Activated naive CD8-positive, alpha-beta T cell (primary cell): ENCODE measurements at regions not wholly inside any gene's neighbourhood (a gene's known extent, or its start where the extent isn't known, plus 50 kb on each side); places are given as distances from the start of the nearest gene placed in this dataset.

Source experiments
- H3K27ac Mint-ChIP-seq: one replicate; pipeline ENCODE4 v1.8.0; 2021; ENCODE audit warnings: mixed read lengths
- H3K27me3 Mint-ChIP-seq: one replicate; pipeline ENCODE4 v1.8.0; 2021; ENCODE audit warnings: mixed read lengths
- H3K36me3 Mint-ChIP-seq: one replicate; pipeline ENCODE4 v1.8.0; 2021; ENCODE audit warnings: mixed read lengths
- H3K4me1 Mint-ChIP-seq: one replicate; pipeline ENCODE4 v1.8.0; 2021; ENCODE audit warnings: low read depth, mixed read lengths
- H3K4me3 Mint-ChIP-seq: one replicate; pipeline ENCODE4 v1.8.0; 2021; ENCODE audit warnings: mild to moderate bottlenecking, mixed read lengths
- H3K9me3 Mint-ChIP-seq: one replicate; pipeline ENCODE4 v1.8.0; 2021; ENCODE audit warnings: low read depth, mixed read lengths

DNA sequence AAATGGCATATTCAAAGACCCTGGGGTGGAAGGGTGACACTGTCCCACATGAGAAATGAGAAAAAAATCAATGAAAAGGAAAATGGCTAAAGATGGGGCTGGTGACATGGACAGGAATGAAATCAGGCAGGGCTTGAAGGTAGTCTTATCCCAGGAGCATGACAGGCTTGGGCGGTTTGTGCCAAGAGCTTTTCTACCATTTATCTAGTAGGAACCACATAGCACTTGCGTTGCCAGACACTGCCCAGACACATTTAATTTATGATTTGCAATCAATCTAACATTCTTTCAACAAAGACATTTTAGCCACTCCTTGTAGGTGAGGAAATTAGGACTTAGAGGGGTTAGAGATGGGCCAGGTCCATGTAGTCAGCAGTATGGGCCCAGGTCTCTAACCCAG, 106.6 kb upstream of the NR2F2 start:
- Mint-ChIP-seq H3K27ac (no peak overlapping the region), H3K4me3 (no peak overlapping the region), H3K27me3 (peaks cover 9% of the 10 kb centered on the region), H3K4me1 (no peaks in the 10 kb centered on the region), H3K9me3 (no peaks in the 10 kb centered on the region), H3K36me3 (no peaks in the 10 kb centered on the region)

DNA sequence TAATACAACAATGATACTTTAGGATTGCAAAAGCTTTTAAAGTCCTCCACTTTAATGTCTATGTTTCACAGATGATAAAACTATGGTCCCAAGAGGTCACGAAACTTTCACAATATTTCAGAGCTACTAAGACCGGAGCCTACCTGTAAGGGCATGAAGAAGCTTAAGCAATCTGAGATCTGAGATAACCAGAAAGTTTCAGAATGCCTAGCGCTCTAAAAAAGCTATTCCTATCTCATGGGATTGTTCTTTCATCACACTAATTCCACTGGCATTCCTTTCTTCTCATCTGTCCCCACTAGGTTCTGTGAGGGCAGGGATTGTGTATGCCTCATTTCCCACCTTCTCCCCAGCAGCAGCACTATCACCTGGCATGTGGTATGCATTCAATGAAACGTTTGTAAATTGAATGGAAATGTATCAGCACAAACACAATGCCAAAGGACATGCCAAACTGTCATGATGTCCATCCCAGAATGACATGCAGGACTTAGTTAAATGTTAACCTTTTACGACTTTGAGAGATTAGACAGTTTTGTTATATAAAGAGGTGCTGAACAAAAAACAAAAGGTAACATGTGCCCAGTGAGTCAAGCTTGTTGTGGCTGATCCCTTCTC, 104.7 kb upstream of the NR2F2 start:
- Mint-ChIP-seq H3K9me3 (no peaks in the 10 kb centered on the region), H3K4me3 (no peak overlapping the region), H3K27ac (no peak overlapping the region), H3K4me1 (no peaks in the 10 kb centered on the region), H3K27me3 (peaks cover 9% of the 10 kb centered on the region), H3K36me3 (no peaks in the 10 kb centered on the region)

DNA sequence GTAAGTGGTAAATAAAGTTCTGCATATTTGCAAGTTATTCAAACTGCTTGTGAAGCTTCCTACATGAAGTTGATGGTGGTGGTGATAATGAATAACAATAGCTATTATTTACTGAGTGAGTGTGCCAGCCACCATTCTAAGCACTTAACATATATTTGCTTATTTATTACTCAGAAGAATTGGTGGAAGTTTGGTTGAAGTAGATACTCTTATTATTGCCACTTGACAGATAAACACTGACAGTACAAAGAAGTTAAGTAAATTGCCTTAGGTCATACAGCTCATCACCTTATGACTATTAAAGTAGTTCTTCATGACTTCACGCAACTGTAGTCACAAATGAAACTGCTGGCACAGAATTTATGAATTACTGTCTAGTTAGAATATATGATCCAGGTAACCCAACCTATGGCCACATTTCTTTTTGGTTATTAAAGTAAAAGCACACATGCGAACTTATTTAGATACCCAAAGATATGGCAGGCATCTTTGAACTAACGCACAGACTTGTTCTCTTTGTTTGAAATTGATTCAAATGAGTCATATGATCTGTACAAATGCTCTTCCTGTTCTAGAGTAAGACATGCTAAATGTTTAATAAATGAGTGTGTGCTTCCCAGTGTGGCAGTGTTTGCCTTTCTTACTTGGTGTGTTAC, 99.8 kb upstream of the NR2F2 start:
- H3K9me3 Mint-ChIP-seq, result no peaks in the 10 kb centered on the region
- no peak overlapping the region for H3K4me3 Mint-ChIP-seq
- no peaks in the 10 kb centered on the region for H3K4me1 Mint-ChIP-seq
- no peaks in the 10 kb centered on the region for H3K36me3 Mint-ChIP-seq
- no peak overlapping the region for H3K27ac Mint-ChIP-seq
- H3K27me3 Mint-ChIP-seq, result no peaks in the 10 kb centered on the region

DNA sequence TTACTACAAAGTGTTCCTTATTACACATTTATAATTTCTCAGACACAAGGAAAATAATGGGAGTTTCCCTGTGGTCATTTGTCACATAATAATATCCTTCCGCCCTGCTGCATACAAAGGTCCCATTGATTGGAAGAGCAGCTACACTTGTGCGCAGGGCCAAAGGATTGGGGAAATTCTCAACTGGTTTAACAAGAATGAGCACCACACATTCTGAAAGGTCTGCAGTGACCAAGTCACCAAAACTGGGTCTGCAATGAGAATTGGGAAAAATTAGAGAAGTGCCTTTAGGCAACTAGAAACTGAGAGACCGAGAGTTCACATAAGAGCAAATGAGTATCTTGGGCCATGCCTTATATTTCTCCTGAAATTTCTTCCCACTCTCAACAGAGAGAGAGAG, 98.2 kb upstream of the NR2F2 start:
- Mint-ChIP-seq H3K27me3 (no peaks in the 10 kb centered on the region), H3K9me3 (no peaks in the 10 kb centered on the region), H3K36me3 (no peaks in the 10 kb centered on the region), H3K27ac (no peak overlapping the region), H3K4me1 (no peaks in the 10 kb centered on the region), H3K4me3 (no peak overlapping the region)

DNA sequence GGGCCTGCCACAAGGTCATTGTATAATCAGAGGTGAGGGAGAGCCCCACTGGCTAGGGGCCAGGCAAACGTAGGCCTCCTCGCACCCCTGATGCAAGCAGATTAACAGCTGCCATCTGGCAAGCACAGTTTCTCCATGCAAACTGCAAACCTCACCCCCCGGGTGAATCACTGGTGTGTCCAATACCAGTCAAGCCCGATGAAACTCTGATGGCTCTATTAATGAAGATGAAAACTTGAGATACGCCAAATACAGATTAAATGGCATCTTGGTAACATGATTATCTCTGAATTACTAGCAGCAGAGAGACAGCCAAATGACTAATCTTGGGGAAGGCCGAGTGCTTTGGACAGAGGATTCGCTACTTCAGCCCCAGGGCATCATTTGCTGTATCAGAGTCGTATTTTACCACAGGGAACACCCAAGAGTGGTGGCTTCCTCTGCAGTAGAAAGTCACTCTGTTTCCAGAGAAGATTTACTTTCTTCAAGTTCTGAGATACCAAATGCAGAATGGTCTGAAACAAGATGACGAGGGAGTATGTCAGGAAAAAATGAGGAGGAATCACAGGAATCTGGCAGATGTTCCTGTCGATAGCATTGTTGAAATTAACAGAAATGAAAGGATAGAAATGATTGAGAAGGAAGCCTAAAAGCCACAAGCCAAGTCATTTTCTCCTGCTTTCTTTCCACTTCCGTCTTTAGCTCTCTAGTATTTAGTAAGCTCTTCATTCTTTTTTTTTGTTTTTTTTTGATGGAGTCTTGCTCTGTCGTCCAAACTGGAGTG, 96.2 kb upstream of the NR2F2 start:
- H3K9me3 Mint-ChIP-seq, result no peaks in the 10 kb centered on the region
- H3K36me3 Mint-ChIP-seq, result no peaks in the 10 kb centered on the region
- H3K27me3 Mint-ChIP-seq, result no peaks in the 10 kb centered on the region
- no peaks in the 10 kb centered on the region for H3K4me1 Mint-ChIP-seq
- no peak overlapping the region for H3K4me3 Mint-ChIP-seq
- H3K27ac Mint-ChIP-seq, result no peak overlapping the region

DNA sequence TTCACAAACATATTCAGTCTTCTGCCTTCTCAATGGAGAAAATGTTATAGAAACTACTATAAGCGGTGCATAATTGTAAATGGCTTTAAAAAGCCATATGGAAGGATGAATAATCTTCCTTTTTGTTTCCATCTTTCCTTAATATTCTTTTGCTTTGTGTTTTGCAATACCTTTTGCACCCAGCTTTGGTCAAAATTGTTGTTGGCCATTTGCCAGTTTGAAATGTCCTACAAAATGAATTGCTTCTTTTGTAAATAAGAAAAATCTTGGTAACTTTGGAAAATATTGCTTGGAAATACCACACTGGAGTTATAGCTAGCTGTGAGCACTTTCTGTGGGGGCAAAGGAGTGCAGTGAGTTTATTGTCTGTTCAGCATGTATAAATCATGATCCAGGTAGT, 93.5 kb upstream of the NR2F2 start:
- Mint-ChIP-seq H3K4me1 (no peaks in the 10 kb centered on the region), H3K4me3 (no peak overlapping the region), H3K9me3 (no peaks in the 10 kb centered on the region), H3K27ac (no peak overlapping the region), H3K36me3 (no peaks in the 10 kb centered on the region), H3K27me3 (no peaks in the 10 kb centered on the region)

DNA sequence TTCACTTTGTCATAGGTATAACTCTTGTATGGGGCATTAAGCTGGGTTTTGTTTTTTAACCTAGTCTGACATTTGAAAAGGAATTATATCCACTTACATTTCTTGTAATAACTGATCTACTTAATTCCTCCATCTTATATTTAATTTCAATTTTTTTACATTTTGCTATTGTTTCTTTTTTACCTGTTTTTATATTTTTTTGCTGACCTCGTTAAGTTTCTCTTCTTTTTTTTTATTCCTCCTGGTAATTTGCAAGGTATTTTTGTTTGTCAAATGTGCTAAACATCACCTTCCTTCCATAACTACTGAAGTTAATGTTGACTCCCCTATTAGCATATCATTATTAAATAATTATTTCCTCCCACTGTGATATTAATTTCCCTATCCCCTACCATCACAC, 87.7 kb upstream of the NR2F2 start:
- Mint-ChIP-seq H3K36me3 (no peaks in the 10 kb centered on the region), H3K4me3 (no peak overlapping the region), H3K9me3 (peaks cover 3% of the 10 kb centered on the region), H3K4me1 (no peaks in the 10 kb centered on the region), H3K27me3 (peaks cover 7% of the 10 kb centered on the region), H3K27ac (no peak overlapping the region)

DNA sequence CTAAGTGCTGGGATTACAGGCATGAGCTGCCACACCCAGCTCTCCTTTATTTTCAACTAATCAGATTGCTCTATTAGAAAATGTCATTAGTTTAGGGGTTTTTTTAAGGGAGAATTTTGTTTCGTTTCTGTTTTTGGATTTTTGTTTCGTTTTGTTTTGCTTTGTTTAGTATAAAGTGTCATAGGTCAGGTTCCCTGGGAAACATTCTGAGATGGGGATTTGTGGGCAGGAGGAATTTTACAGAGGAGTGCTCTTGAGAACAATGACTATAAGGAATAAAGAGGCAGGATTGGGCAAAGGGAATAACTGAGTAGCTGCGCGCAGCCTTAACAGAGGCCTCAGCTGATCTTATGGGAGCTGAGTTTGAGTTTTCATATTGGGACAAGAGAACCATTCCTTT, 86.8 kb upstream of the NR2F2 start:
- Mint-ChIP-seq H3K9me3 (peaks cover 3% of the 10 kb centered on the region), H3K27ac (no peak overlapping the region), H3K4me3 (no peak overlapping the region), H3K4me1 (no peaks in the 10 kb centered on the region), H3K36me3 (no peaks in the 10 kb centered on the region), H3K27me3 (peaks cover 10% of the 10 kb centered on the region)

DNA sequence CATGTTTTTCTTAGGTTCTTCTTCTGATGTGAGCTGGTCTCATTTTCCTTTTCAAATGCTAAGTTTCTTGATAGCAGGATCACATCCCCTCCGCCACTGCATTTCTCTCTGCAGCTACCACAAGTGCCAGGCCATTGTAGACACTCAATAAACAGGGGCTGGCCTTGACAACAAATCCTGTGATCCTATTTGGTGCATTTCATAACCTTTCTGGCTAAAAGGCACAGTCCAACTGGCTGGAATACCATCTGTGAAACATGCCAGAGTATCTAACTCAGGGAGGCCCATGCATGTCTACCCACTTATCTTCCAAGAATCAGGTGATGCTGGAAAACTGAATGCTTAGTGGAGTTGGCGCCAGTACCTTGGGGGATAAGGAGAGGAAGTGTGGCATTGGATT, 85.2 kb upstream of the NR2F2 start:
- Mint-ChIP-seq H3K27me3 (peaks cover 10% of the 10 kb centered on the region), H3K4me1 (no peaks in the 10 kb centered on the region), H3K9me3 (peaks cover 3% of the 10 kb centered on the region), H3K27ac (no peak overlapping the region), H3K4me3 (no peak overlapping the region), H3K36me3 (no peaks in the 10 kb centered on the region)

DNA sequence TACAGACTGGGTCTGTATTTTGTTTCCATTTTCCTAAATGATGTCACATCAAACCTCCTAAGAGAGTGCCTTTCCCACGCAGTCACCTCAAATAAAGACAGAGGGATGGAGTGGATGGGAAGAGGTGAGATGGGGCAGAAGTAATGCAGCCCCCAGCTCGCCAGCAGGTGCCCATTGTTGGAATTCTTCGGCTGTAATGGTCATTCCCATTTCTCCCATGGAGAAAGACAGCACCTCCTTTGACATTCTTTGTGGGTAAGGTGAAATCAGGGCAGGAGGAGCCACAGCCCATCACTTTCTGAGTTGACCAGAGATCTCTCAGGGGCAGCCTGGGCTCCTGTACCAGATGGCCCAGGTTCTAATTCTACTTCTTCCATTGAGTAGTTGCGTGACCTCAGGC, 84.4 kb upstream of the NR2F2 start:
- Mint-ChIP-seq H3K27me3 (peaks cover 12% of the 10 kb centered on the region), H3K4me1 (no peaks in the 10 kb centered on the region), H3K36me3 (no peaks in the 10 kb centered on the region), H3K9me3 (peaks cover 3% of the 10 kb centered on the region), H3K4me3 (no peak overlapping the region), H3K27ac (no peak overlapping the region)

DNA sequence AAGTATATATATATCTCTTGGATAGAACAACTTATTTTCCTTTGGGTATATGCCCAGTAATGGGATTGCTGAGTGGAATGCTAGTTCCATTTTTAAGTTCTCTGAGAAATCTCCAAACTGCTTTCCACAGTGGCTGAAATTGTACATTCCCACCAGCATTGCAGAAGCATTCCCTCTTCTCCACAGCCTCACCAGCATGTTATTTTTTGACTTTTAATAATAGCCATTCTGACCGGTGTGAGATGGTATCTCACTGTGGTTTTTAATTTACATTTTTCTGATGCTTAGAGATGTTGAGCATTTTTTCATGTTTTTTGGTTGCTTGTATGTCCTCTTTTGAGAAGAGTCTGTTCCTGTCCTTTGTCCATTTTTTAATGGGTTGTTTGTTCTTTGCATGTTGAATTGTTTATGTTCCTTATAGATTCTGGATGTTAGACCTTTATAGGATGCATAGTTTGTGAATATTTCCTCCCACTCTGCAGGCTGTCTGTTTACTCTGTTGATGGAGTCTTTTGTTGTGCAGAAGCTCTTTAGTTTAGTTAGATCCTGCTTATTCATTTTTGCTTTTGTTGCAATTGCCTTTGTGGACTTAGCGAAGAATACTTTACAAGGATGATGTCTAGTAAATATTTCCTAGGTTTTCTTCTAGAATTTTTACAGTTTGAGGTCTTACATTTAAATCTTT, 82.7 kb upstream of the NR2F2 start:
- peaks cover 14% of the 10 kb centered on the region for H3K27me3 Mint-ChIP-seq
- peaks cover 3% of the 10 kb centered on the region for H3K9me3 Mint-ChIP-seq
- H3K4me3 Mint-ChIP-seq, result no peak overlapping the region
- no peak overlapping the region for H3K27ac Mint-ChIP-seq
- no peaks in the 10 kb centered on the region for H3K4me1 Mint-ChIP-seq
- no peaks in the 10 kb centered on the region for H3K36me3 Mint-ChIP-seq

DNA sequence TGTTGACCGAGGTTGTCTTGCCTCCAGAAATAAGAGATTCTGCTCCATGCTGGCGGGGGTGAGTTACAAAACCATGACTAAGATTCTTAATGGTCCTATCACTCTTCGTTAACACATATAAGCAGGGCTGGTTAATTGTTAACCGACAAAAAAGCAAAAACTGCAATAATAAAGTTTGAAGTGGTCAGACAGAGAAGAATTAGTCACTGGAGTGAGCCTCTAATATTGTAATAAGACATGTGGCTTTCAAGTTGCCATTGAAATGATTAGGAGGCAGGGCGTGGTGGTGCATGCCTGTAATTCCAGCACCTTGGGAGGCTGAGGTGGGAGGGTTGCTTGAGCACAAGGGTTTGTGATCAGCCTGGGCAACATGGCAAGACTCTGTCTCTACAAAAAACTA, 78.4 kb upstream of the NR2F2 start:
- Mint-ChIP-seq H3K27me3 (peaks cover 7% of the 10 kb centered on the region), H3K27ac (no peak overlapping the region), H3K4me1 (no peaks in the 10 kb centered on the region), H3K36me3 (no peaks in the 10 kb centered on the region), H3K9me3 (no peaks in the 10 kb centered on the region), H3K4me3 (no peak overlapping the region)

DNA sequence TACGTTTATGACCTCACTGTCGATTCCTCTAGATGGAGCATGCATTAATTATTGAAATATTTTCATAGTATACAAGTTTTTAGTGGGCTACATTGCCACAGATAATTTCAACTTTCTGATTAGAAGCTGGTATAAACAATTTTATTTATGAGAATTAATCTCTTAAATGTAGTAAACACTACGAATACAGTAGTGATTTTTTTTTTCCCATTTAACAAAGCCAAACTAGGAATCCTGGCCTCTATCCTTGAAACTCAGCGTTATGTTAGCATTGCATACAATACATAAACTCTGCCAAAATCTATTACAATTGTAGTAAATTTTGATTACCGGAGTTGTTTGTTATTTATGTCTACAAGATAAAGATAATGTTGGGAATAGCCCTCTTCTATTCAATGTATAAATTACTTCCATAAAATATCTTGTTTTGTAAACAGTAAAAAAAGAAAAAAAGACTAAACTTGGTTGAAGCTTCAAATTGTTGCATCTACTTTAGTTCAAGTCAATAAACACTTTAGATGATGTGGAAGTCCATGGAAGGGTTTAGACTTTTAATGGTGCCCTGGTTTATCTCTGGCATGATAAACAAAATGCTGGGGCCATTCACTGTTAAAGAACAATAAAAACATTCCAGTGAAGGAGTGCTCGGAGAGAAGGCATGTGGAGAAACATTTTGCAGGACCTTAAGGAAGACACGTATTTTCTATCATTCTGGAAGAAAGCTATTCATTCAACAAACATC, 77.3 kb upstream of the NR2F2 start:
- Mint-ChIP-seq H3K27me3 (peaks cover 5% of the 10 kb centered on the region), H3K27ac (no peak overlapping the region), H3K4me1 (no peaks in the 10 kb centered on the region), H3K9me3 (no peaks in the 10 kb centered on the region), H3K36me3 (no peaks in the 10 kb centered on the region), H3K4me3 (no peak overlapping the region)

DNA sequence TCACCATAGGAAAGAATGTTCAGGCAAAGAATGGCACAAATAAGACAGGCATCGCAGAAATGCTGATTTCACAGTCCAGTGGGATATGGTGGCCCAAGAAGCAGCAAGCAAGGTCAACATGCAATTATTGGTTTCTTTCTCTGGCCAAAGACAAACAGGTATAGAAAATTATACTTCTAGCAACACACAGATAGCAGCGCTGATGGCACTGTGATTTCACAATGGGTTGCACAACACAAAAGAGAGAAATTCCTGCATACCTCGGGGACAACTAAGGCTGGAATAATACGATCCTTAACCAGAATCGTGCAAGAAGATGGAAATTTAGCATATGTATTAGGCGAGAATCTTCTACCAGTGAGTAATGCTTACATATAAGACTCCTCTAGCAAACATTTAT, 76.3 kb upstream of the NR2F2 start:
- H3K4me1 Mint-ChIP-seq, result no peaks in the 10 kb centered on the region
- no peak overlapping the region for H3K27ac Mint-ChIP-seq

DNA sequence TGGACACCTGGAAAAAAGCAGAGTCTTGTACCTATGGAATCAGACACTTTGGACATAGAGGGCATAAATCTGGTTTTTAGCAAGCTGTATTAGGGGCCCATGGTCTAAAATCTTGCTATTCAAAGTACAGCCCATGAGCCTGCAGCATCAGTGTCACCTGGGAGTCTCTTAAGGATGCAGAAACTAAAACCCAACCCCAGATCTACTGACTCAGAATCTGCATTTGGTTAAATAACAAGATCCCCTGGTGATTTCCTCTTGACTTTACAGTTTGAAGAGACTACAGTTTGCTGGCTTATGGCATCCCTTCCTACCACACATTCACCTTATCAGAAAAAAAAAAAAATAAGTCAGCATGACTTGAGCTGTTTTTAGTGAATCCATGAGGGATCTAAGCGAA, 74.9 kb upstream of the NR2F2 start:
- H3K27ac Mint-ChIP-seq, result no peak overlapping the region
- H3K4me1 Mint-ChIP-seq, result no peaks in the 10 kb centered on the region
- H3K27me3 Mint-ChIP-seq, result peaks cover 8% of the 10 kb centered on the region
- H3K36me3 Mint-ChIP-seq, result no peaks in the 10 kb centered on the region
- H3K9me3 Mint-ChIP-seq, result no peaks in the 10 kb centered on the region
- no peak overlapping the region for H3K4me3 Mint-ChIP-seq

More for the DNA sequence above, 76.3 kb upstream of the NR2F2 start:
- Mint-ChIP-seq H3K27me3 (peaks cover 5% of the 10 kb centered on the region), H3K9me3 (no peaks in the 10 kb centered on the region), H3K4me3 (no peak overlapping the region), H3K36me3 (no peaks in the 10 kb centered on the region)
